Lung (tissue), 11 donors: ENCODE measurements at regions not wholly inside any gene's neighbourhood (a gene's known extent, or its start where the extent isn't known, plus 50 kb on each side); places are given as distances from the start of the nearest gene placed in this dataset.

Experiments
- ATAC-seq: fragments of 200-7000 bp; cut with Tn5 transposase; one replicate; pipeline ENCODE4 v1.9.1; 2020; ENCODE audit warnings: moderate number of reproducible peaks; ENCODE audit not compliant: insufficient read depth, low FRiP score
- DNase-seq, 3 donors: peaks; one replicate each; pipeline ENCODE4 v3.0.0-alpha.2; 2013 to 2017
- H3K27ac ChIP-seq, 2 donors: one replicate each; pipeline ENCODE4 v1.5.1; 2013; ENCODE audit warnings: mild to moderate bottlenecking in 2 of 2, moderate library complexity in 2 of 2, control low read depth in 1 of 2, inconsistent platforms in 1 of 2, low read depth in 1 of 2, low read length in 1 of 2
- H3K27me3 ChIP-seq, 3 donors: one replicate each; pipeline ENCODE4 v1.5.1; 2013; ENCODE audit warnings: low read length in 2 of 3; ENCODE audit not compliant: control insufficient read depth in 3 of 3, insufficient read depth in 3 of 3
- H3K36me3 ChIP-seq, 4 donors: one replicate each; pipeline ENCODE4 v1.5.1; 2013; ENCODE audit warnings: low read length in 4 of 4, mild to moderate bottlenecking in 1 of 4, moderate library complexity in 1 of 4; ENCODE audit not compliant: control insufficient read depth in 4 of 4, insufficient read depth in 4 of 4
- H3K4me1 ChIP-seq, 5 donors: one replicate each; pipeline ENCODE4 v1.5.1; 2013; ENCODE audit warnings: low read length in 5 of 5, mild to moderate bottlenecking in 2 of 5, moderate library complexity in 1 of 5; ENCODE audit not compliant: control insufficient read depth in 5 of 5, insufficient read depth in 5 of 5
- H3K4me3 ChIP-seq: one replicate; pipeline ENCODE4 v1.5.1; 2013; ENCODE audit warnings: mild to moderate bottlenecking, control low read depth, moderate library complexity
- H3K9ac ChIP-seq, 2 donors: one replicate each; pipeline ENCODE4 v1.5.1; 2013; ENCODE audit warnings: low read length in 2 of 2, control low read depth in 1 of 2; ENCODE audit not compliant: insufficient read depth in 1 of 2
- H3K9me3 ChIP-seq, 4 donors: one replicate each; pipeline ENCODE4 v1.5.1; 2013; ENCODE audit warnings: low read length in 3 of 4, mild to moderate bottlenecking in 1 of 4, moderate library complexity in 1 of 4; ENCODE audit not compliant: control insufficient read depth in 4 of 4, insufficient read depth in 3 of 4
- WGBS, 2 donors: extraction: QIAGEN DNeasy Blood & Tissue Kit; methylation state at CpG; one replicate each; pipeline ENCODE4 v1.1.7; 2013; 5-methylcytosine and 5-hydroxymethylcytosine counted together
- TF ChIP-seq, protein P1 (sequence below): IDR thresholded peaks from 2 replicates; pipeline ENCODE4 v1.5.1; 2012; ENCODE audit warnings: mild to moderate bottlenecking; ENCODE audit errors: control extremely low read depth, extremely low read depth
- donor health status: control.
- donor health status: control.
- donor health status: Bipolar disorder and iron deficiency.
- donor health status: healthy.
- donor health status: DM: yes; HTN: yes; CAD: no.

DNA sequence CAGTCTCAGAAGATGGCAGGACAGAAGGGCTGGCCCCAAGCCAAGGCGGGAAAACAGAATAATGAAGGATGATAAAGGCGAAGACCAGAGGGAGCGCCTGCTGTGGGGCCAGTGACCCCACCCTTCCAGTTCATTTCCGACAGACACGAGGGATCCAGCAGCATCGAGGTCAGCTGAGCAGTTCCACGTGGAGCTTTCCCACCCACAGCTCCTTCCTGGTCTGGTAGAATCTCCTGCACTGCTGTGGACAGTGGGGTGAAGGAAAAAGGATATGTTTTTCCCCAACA lies 265.9 kb upstream of the VLDLR start:
- no peak for ATAC-seq
- 61 to 74% methylated on average over 7 of the region's 7 CpGs for WGBS, 2 donors

DNA sequence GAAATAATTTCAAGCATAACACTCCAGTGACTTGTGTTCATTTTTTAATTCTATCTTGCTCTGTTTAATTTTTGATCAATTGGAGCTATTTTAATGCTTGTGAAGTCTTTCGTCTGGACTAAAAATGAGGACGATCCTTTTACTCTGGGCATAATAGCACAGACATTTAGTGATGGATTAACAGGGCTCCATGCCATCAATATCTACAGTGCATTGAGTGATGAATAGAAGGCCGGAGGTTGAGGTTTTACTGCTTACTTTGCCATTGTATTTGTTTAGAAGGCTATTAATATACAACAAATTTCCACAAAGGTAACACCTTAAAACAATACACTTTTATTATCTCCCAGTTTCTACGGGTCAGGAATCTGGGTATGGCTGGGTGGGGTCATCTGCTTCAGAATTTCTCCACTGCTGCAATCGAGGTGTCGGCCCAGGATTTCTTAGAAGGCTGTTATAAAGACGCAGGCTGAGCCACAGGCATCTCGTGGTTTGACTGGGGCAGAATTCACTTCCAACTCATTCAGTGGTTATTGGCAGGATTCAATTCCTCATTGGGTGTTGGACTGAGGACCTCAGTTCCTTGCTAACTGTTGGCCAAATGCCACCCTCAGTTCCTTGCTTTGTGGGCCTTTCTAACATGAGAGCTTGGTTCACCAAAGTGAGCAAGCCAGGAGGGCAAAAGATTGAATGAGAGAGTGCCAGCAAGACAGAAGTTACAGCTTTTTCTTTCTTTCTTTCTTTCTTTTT lies 265.4 kb upstream of the VLDLR start:
- Histone ChIP-seq H3K27me3 (no peaks in the 10 kb centered on the region), H3K4me1 (peaks cover 0 to 37% (median 5%) of the 10 kb centered on the region in 5 donors), H3K9ac (no peak overlapping the region), H3K36me3 (no peaks in the 10 kb centered on the region), H3K27ac (no peak overlapping the region), H3K9me3 (no peaks in the 10 kb centered on the region), H3K4me3 (no peak overlapping the region)
- no peak for ATAC-seq
- no peak for DNase-seq
- WGBS, 2 donors: 79 to 88% methylated on average over 8 of the region's 8 CpGs
- TF ChIP-seq, protein P1, sequence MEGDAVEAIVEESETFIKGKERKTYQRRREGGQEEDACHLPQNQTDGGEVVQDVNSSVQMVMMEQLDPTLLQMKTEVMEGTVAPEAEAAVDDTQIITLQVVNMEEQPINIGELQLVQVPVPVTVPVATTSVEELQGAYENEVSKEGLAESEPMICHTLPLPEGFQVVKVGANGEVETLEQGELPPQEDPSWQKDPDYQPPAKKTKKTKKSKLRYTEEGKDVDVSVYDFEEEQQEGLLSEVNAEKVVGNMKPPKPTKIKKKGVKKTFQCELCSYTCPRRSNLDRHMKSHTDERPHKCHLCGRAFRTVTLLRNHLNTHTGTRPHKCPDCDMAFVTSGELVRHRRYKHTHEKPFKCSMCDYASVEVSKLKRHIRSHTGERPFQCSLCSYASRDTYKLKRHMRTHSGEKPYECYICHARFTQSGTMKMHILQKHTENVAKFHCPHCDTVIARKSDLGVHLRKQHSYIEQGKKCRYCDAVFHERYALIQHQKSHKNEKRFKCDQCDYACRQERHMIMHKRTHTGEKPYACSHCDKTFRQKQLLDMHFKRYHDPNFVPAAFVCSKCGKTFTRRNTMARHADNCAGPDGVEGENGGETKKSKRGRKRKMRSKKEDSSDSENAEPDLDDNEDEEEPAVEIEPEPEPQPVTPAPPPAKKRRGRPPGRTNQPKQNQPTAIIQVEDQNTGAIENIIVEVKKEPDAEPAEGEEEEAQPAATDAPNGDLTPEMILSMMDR: no peak

More for the DNA sequence above, 265.9 kb upstream of the VLDLR start:
- Histone ChIP-seq H3K27me3 (no peaks in the 10 kb centered on the region), H3K9ac (no peak overlapping the region), H3K4me3 (no peak overlapping the region), H3K27ac (no peak overlapping the region), H3K9me3 (no peaks in the 10 kb centered on the region), H3K36me3 (no peaks in the 10 kb centered on the region), H3K4me1 (peaks cover 0 to 34% (median 5%) of the 10 kb centered on the region in 5 donors)
- TF ChIP-seq, protein P1: no peak
- DNase-seq: peak in 1 of 3 donors; percentile 28

DNA sequence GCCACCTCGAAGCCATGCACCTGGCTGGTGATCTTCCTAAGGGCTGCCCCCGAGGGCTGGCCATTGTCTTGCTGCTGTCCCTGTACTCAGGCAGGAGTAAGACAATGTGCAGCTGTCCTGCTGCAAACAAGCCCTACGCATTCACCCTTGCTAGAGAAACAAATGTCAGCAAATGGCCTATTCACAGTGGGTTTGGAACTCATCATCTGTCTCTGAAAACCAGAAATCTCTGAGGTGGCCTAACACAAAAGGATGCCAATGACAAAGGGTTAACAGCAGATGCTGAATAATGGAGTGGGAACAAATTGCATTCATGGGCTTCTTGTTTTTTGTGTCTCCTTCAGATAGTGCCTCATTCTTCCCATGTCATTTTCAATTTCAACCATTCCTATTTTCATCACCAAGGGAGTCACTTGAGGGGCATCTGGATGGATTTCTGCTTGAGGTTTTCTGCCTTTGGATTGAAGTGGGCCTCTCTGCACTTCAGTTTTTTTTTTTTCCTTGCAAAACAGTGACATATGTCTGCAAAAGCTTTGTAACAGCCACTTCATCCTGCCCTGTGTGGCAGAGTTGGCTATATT lies 261.6 kb upstream of the VLDLR start:
- WGBS, 2 donors: 67 to 69% methylated on average over 3 of the region's 3 CpGs
- peak; percentile 82 to 95 (median 93) for DNase-seq

More for the DNA sequence above, 261.6 kb upstream of the VLDLR start:
- ATAC-seq: no peak
- H3K36me3 ChIP-seq: no peaks in the 10 kb centered on the region
- TF ChIP-seq, protein P1: no peak
- H3K4me1 ChIP-seq: peaks cover 0 to 36% (median 2%) of the 10 kb centered on the region in 5 donors
- H3K27me3 ChIP-seq: no peaks in the 10 kb centered on the region
- no peak overlapping the region for H3K4me3 ChIP-seq
- peaks cover 0 to 2% (median 0%) of the 10 kb centered on the region in 4 donors for H3K9me3 ChIP-seq
- H3K9ac ChIP-seq: no peak overlapping the region
- H3K27ac ChIP-seq: no peak overlapping the region
